Testis (tissue), 2 donors: ENCODE measurements at regions not wholly inside any gene's neighbourhood (a gene's known extent, or its start where the extent isn't known, plus 50 kb on each side); places are given as distances from the start of the nearest gene placed in this dataset.

Experiments used
- POLR2A ChIP-seq: fragments of 450-650 bp; IDR thresholded peaks from one replicate; pipeline ENCODE4 v1.6.1; 2017; ENCODE audit warnings: antibody characterized with exemption, mild to moderate bottlenecking, moderate library complexity
- TF ChIP-seq, protein P1 (sequence below), 3 experiments: fragments of 450-650 bp in 2 of 3; fragments of 200-600 bp in 1 of 3; sonication (generic) in 1 of 3; IDR thresholded peaks; one replicate each; pipeline ENCODE4 v1.5.1; 2016 to 2019; ENCODE audit warnings: antibody characterized with exemption in 3 of 3, mild to moderate bottlenecking in 2 of 3, moderate library complexity in 1 of 3

DNA sequence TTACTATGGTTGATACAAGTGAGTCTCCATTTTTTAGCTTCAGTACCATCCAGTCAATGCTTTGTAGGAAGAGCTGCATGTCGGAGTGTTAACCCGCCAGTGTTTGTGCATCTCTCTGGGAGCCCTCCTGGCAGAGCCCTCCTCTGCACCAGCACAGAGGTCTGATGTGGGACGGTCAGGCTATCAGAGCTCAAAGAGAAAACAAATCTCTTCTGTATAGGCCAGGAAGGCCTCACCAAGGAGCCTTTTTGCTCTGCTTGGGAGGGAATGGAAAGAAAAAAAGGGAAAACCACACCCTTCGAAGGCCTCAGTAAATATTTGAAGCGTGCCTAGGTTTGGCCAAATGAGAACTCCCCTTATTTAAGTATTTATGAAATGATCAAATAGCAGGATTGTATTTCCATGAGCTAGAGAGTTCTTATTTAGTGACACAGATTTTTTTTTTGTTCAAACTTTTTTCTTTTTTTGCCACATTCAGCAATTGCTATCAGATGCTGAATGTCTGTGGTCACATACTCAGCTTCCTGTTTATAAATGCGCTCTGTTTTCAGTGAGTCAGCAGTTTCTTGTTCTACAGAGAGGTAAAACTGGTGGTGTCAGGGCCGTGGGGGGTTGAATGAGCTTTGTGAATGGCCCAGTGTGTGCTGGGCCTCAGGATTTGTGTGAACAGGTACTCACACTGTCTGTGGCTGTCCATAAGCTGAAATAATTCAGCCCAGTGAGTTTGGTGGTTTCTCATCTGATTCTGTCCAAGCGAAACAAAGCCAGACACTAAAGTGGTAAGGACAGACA, 226.6 kb downstream of the SNX18 start:
- TF ChIP-seq POLR2A = no peak
- TF ChIP-seq, protein P1, sequence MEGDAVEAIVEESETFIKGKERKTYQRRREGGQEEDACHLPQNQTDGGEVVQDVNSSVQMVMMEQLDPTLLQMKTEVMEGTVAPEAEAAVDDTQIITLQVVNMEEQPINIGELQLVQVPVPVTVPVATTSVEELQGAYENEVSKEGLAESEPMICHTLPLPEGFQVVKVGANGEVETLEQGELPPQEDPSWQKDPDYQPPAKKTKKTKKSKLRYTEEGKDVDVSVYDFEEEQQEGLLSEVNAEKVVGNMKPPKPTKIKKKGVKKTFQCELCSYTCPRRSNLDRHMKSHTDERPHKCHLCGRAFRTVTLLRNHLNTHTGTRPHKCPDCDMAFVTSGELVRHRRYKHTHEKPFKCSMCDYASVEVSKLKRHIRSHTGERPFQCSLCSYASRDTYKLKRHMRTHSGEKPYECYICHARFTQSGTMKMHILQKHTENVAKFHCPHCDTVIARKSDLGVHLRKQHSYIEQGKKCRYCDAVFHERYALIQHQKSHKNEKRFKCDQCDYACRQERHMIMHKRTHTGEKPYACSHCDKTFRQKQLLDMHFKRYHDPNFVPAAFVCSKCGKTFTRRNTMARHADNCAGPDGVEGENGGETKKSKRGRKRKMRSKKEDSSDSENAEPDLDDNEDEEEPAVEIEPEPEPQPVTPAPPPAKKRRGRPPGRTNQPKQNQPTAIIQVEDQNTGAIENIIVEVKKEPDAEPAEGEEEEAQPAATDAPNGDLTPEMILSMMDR (IDR thresholded peaks at IDR 0.05) = no peak
